Smooth muscle cell (in vitro differentiated cells): ENCODE measurements at regions not wholly inside any gene's neighbourhood (a gene's known extent, or its start where the extent isn't known, plus 50 kb on each side); places are given as distances from the start of the nearest gene placed in this dataset.

Experiments
- DNase-seq: peaks from one replicate; lab custom pipeline; 2025; ENCODE audit not compliant: unreplicated experiment; lab: John Stamatoyannopoulos, UW
- H2AFZ ChIP-seq: fragments of 200-600 bp; sonication (generic); 2 replicates; pipeline ENCODE4 v1.6.0; 2016; ENCODE audit warnings: antibody characterized with exemption, low read depth, mild to moderate bottlenecking
- H3F3A ChIP-seq: fragments of 200-600 bp; sonication (generic); 2 replicates; pipeline ENCODE4 v1.6.0; 2017; ENCODE audit warnings: antibody characterized with exemption, low read depth
- H3K27ac ChIP-seq: fragments of 200-600 bp; sonication (generic); 2 replicates; pipeline ENCODE4 v1.5.1; 2016; ENCODE audit warnings: low read depth, mild to moderate bottlenecking
- H3K27me3 ChIP-seq: fragments of 200-600 bp; sonication (generic); 2 replicates; pipeline ENCODE4 v1.6.1; 2016; ENCODE audit warnings: low read depth, mild to moderate bottlenecking
- H3K36me3 ChIP-seq: fragments of 200-600 bp; sonication (generic); 2 replicates; pipeline ENCODE4 v1.5.1; 2016; ENCODE audit warnings: low read depth
- H3K4me1 ChIP-seq: fragments of 200-600 bp; sonication (generic); 2 replicates; pipeline ENCODE4 v1.5.1; 2016; ENCODE audit warnings: low read depth
- H3K4me2 ChIP-seq: fragments of 200-600 bp; sonication (generic); 2 replicates; pipeline ENCODE4 v1.6.0; 2016; ENCODE audit warnings: mild to moderate bottlenecking
- H3K4me3 ChIP-seq: fragments of 200-600 bp; sonication (generic); 2 replicates; pipeline ENCODE4 v1.5.1; 2016; ENCODE audit warnings: mild to moderate bottlenecking
- H3K79me2 ChIP-seq: fragments of 200-600 bp; sonication (generic); 2 replicates; pipeline ENCODE4 v1.6.0; 2016; ENCODE audit warnings: low read depth, mild to moderate bottlenecking
- H3K9ac ChIP-seq: fragments of 200-600 bp; sonication (generic); 2 replicates; pipeline ENCODE4 v1.6.0; 2016; ENCODE audit warnings: low read depth
- H3K9me3 ChIP-seq: fragments of 200-600 bp; sonication (generic); replicated peaks from 2 replicates; pipeline ENCODE4 v1.5.1; 2016; ENCODE audit warnings: low read depth
- H4K20me1 ChIP-seq: fragments of 200-600 bp; sonication (generic); 2 replicates; pipeline ENCODE4 v1.6.0; 2016; ENCODE audit warnings: low read depth
- WGBS: methylation state at CpG from one replicate; pipeline ENCODE4 v1.1.7; 2016; ENCODE audit warnings: low lambda C conversion rate; 5-methylcytosine and 5-hydroxymethylcytosine counted together
- TF ChIP-seq, protein P1 (sequence below): fragments of 200-600 bp; sonication (generic); IDR thresholded peaks from 2 replicates; pipeline ENCODE4 v1.5.1; 2017; ENCODE audit warnings: borderline replicate concordance, mild to moderate bottlenecking, antibody characterized with exemption; ENCODE audit not compliant: insufficient read depth, poor library complexity, severe bottlenecking

DNA sequence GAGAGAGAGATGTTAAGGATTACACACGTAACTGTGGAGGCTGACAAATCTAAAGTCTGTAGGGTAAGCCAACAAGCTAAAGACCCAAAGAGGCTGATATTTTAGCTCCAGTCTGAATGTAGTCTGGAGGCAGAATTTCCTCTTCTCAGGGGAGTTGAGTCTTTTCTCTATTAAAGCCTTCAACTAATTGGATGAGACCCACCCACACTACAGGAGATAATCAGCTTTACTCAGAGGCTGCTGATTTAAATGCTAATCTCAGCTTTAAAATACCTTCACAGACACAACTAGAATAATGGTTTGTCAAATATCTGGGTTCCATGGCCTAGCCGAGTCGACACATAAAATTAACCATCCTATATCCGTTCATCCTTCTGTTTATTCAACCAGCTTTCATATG, 204.3 kb upstream of the PSMD7 start:
- H3K27ac ChIP-seq = no peak overlapping the region
- no peaks in the 10 kb centered on the region for H3F3A ChIP-seq
- H3K9me3 ChIP-seq = no peaks in the 10 kb centered on the region
- no peaks in the 10 kb centered on the region for H3K36me3 ChIP-seq
- no peak for DNase-seq
- no peak overlapping the region for H2AFZ ChIP-seq
- no peaks in the 10 kb centered on the region for H4K20me1 ChIP-seq
- H3K9ac ChIP-seq = no peak overlapping the region
- H3K4me3 ChIP-seq = no peak overlapping the region
- no peaks in the 10 kb centered on the region for H3K79me2 ChIP-seq
- no peaks in the 10 kb centered on the region for H3K4me1 ChIP-seq
- no peak overlapping the region for H3K4me2 ChIP-seq
- 87% methylated on average over 4 of the region's 4 CpGs for WGBS
- TF ChIP-seq, protein P1, sequence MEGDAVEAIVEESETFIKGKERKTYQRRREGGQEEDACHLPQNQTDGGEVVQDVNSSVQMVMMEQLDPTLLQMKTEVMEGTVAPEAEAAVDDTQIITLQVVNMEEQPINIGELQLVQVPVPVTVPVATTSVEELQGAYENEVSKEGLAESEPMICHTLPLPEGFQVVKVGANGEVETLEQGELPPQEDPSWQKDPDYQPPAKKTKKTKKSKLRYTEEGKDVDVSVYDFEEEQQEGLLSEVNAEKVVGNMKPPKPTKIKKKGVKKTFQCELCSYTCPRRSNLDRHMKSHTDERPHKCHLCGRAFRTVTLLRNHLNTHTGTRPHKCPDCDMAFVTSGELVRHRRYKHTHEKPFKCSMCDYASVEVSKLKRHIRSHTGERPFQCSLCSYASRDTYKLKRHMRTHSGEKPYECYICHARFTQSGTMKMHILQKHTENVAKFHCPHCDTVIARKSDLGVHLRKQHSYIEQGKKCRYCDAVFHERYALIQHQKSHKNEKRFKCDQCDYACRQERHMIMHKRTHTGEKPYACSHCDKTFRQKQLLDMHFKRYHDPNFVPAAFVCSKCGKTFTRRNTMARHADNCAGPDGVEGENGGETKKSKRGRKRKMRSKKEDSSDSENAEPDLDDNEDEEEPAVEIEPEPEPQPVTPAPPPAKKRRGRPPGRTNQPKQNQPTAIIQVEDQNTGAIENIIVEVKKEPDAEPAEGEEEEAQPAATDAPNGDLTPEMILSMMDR = no peak
- H3K27me3 ChIP-seq = no peaks in the 10 kb centered on the region

DNA sequence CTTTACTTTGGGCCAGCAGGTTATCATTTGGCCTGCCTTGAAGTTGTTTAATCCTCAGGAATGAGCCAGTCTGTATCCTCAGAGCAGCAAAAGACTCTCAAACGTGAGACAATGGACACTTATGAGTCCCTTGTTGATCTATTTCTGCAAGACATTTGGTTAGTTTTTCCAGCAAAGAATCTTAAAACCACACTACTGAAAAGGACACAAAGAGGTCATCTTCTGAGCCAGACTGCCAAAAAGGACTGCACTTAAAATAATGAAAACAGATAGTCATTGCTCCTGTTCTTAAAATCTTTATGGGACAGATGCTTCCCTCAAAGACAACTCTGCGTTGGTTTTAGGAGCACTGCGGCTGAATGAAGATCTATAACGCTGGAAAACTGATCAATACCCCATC, 205.7 kb upstream of the PSMD7 start:
- Histone ChIP-seq H3K79me2 (no peaks in the 10 kb centered on the region), H3K4me1 (no peaks in the 10 kb centered on the region), H3K36me3 (no peaks in the 10 kb centered on the region), H3K9me3 (no peaks in the 10 kb centered on the region), H4K20me1 (no peaks in the 10 kb centered on the region), H3K4me2 (no peak overlapping the region), H3K27ac (no peak overlapping the region), H3K27me3 (no peaks in the 10 kb centered on the region), H2AFZ (no peak overlapping the region), H3K9ac (no peak overlapping the region), H3F3A (no peaks in the 10 kb centered on the region), H3K4me3 (no peak overlapping the region)
- TF ChIP-seq, protein P1 = no peak
- no peak for DNase-seq
- WGBS = 86% methylated on average over 4 of the region's 4 CpGs

DNA sequence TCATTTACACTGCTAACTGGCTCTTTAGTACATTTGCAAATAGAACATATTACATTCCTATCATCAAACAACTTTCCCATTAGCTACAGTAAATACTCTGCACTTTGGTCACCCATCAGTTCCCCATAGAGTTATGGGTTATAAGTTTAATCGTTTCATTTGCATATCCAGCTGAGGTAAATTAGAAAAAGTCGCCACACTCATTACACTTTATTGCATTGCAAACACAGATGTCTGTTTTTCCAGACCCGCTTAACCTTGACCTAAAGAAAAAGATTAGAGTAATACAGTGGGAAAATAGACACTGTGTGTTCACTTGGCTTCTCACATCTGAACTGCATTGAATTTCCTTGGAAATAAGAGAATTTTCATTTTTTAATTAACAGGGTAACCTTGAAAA, 213.1 kb upstream of the PSMD7 start:
- no peaks in the 10 kb centered on the region for H3K27me3 ChIP-seq
- H3K27ac ChIP-seq = no peak overlapping the region
- no peaks in the 10 kb centered on the region for H3K36me3 ChIP-seq
- no peaks in the 10 kb centered on the region for H3K4me1 ChIP-seq
- no peak overlapping the region for H3K4me3 ChIP-seq
- TF ChIP-seq, protein P1 = no peak
- no peaks in the 10 kb centered on the region for H4K20me1 ChIP-seq
- no peak overlapping the region for H3K9ac ChIP-seq
- H3K4me2 ChIP-seq = no peak overlapping the region
- no peaks in the 10 kb centered on the region for H3K79me2 ChIP-seq
- WGBS = 89% methylated on average over 3 of the region's 3 CpGs
- no peak overlapping the region for H2AFZ ChIP-seq
- H3K9me3 ChIP-seq = no peaks in the 10 kb centered on the region
- DNase-seq = no peak
- no peaks in the 10 kb centered on the region for H3F3A ChIP-seq

GRCh38 chr16:74080311-74080710, 216.3 kb upstream of the PSMD7 start:
- H3K4me2 ChIP-seq = no peak overlapping the region
- no peaks in the 10 kb centered on the region for H3F3A ChIP-seq
- no peaks in the 10 kb centered on the region for H3K4me1 ChIP-seq
- no peak overlapping the region for H2AFZ ChIP-seq
- TF ChIP-seq, protein P1 = no peak
- H4K20me1 ChIP-seq = no peaks in the 10 kb centered on the region
- DNase-seq = no peak
- no peaks in the 10 kb centered on the region for H3K79me2 ChIP-seq
- no peaks in the 10 kb centered on the region for H3K27me3 ChIP-seq
- H3K9ac ChIP-seq = no peak overlapping the region
- no peaks in the 10 kb centered on the region for H3K9me3 ChIP-seq
- no peak overlapping the region for H3K27ac ChIP-seq
- H3K4me3 ChIP-seq = no peak overlapping the region
- H3K36me3 ChIP-seq = no peaks in the 10 kb centered on the region
- 93% methylated on average over 8 of the region's 8 CpGs for WGBS
